Adrenal gland (tissue), 5 donors: ENCODE measurements at regions not wholly inside any gene's neighbourhood (a gene's known extent, or its start where the extent isn't known, plus 50 kb on each side); places are given as distances from the start of the nearest gene placed in this dataset.

ENCODE experiments used
- POLR2A ChIP-seq, 2 donors: fragments of 450-650 bp; IDR thresholded peaks; one replicate each; pipeline ENCODE4 v1.6.1; 2017; ENCODE audit warnings: antibody characterized with exemption in 2 of 2, mild to moderate bottlenecking in 2 of 2, moderate library complexity in 1 of 2
- TF ChIP-seq, protein P1 (sequence below), 6 experiments: fragments of 450-650 bp in 4 of 6; fragments of 200-600 bp in 2 of 6; sonication (generic) in 1 of 6; IDR thresholded peaks; 1 replicate in 5 of 6; 2 replicates in 1 of 6; pipeline versions ENCODE4 v1.5.1 to v1.8.0; 2016 to 2021; ENCODE audit warnings: antibody characterized with exemption in 6 of 6, mild to moderate bottlenecking in 2 of 6, moderate library complexity in 1 of 6
- donor health status: DM: no; HTN: no; CAD: no.

DNA sequence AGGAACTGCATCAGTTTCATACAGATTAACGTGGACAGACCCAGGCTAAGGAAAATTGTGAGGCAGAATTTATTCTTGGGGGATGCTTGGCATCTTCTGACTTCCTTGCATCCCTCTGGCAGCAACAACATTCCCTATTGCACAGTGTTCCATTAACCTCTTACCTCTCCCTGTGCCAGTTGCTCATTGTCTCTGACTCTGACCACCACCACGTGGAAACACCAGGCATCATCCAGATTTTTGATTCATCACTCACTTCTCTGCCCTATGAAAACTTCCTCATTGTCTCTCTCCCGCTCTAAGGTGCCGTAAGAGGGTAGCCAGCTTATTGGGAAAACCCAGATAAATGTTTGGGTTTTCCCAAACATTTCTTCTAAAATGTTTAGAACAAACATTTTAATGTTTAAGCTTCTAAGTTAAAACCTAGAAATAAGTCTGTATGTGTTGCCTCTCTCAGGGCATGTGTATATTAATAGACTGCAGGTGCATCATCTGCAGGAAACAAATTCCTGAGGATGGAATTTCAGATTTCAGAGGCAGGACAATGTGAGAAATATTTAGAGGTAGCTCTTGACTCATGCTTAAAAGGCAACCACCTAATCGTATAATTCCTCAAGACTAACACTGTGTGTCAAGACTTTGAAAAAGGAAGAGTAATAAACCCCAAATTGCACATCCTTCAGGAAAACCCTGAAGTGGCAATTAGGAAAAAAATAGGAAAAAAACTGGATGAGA is 64.5 kb upstream of the SLC35F4 start:
- TF ChIP-seq, protein P1, sequence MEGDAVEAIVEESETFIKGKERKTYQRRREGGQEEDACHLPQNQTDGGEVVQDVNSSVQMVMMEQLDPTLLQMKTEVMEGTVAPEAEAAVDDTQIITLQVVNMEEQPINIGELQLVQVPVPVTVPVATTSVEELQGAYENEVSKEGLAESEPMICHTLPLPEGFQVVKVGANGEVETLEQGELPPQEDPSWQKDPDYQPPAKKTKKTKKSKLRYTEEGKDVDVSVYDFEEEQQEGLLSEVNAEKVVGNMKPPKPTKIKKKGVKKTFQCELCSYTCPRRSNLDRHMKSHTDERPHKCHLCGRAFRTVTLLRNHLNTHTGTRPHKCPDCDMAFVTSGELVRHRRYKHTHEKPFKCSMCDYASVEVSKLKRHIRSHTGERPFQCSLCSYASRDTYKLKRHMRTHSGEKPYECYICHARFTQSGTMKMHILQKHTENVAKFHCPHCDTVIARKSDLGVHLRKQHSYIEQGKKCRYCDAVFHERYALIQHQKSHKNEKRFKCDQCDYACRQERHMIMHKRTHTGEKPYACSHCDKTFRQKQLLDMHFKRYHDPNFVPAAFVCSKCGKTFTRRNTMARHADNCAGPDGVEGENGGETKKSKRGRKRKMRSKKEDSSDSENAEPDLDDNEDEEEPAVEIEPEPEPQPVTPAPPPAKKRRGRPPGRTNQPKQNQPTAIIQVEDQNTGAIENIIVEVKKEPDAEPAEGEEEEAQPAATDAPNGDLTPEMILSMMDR (IDR thresholded peaks at IDR 0.05) = no peak
- no peak for TF ChIP-seq POLR2A (IDR thresholded peaks at IDR 0.05)
